Frontal cortex (tissue), 3 donors: ENCODE measurements at regions not wholly inside any gene's neighbourhood (a gene's known extent, or its start where the extent isn't known, plus 50 kb on each side); places are given as distances from the start of the nearest gene placed in this dataset.
"Not testable (repeated sequence)": the region's sequence is repeated elsewhere in the genome, so short reads cannot be mapped to it uniquely, and the experiment has no call there.

Source experiments
- DNase-seq, 2 donors: peaks; one replicate each; pipeline ENCODE4 v3.0.0; 2012; ENCODE audit warnings: low spot score in 2 of 2
- FAIRE-seq: peaks from 2 replicates; lab custom pipeline; 2012; peaks lifted over from hg19 to GRCh38; lab: Jason Lieb, UNC
- donor health status: control.
- donor health status: control.
- donor health status: control.

DNA sequence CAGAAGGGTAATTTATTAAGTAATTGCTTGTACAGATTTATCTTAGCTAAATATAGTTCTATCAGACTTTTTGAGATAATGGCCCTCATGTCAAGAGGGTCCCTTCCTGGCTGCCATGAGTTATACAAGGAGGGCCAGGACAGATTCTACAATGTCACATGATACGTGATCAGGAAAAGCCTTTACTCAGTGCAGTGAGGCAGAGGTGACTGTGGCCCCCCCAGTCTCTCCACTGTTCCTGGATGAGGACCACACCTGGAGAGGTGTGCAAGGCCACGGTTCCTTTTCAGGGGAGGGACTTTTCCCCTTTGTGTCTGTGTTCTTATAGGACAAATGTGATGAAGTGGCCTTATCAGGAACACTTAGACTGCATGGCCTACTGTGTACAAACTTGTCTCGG is 54.3 kb upstream of the LRCH1 start:
- FAIRE-seq (no peak), DNase-seq (no peak)

DNA sequence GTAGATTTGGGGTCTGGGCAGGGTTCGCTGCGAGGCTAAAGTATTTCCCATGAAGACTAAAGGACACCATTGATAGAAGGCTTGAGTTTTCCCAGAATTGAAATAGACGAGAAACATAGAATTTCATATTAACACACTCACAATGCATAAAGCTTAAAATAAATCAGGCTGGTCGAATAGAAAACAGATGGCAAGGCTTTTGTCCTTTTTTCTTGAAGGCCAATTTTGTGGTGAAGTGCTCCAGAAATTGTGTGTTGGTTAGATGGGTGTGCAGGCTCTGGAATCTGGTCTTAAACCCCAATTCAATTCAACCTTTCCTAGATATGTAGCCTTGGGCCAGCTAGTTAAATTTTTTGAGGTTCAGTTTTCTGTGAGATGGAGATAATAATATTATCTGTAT is 56.9 kb upstream of the LRCH1 start:
- DNase-seq (no peak), FAIRE-seq (no peak)

DNA sequence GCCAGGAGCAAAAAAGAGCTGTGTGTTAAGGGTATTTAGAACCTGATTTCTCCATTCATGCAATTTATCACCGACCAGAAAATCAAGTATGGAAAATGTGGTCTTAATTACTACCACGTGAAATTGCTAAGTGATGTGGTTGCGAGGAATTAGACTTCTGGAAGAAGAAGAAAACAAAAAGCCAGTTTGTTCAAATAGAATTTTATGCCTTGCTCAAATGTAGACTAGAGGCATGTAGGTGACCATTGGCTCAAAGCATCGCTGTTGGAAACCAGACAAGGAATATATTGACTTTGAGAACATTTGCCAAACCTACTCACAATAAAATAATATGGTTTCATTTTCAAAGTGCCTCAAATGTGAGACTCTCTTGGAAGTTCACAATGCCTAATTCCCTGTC is 57.3 kb upstream of the LRCH1 start:
- DNase-seq (no peak), FAIRE-seq (no peak)

DNA sequence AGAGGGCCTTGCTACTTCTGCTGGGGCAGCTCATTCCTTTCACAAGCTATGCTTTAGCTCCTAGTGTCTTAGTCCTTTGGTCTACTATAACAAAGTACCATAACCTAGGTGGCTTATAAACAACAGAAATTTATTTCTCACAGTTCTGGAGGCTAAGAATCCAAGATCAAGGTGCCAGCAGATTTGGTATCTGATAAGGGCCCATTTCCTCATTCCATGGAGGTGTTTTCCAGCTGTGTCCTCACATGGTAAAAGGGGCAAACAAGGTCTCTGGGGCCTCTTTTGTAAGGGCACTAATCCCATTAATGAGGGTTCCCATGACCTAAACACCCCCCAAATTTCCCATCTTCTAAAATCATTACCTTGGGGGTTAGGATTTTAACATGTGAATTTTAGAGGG is 57.9 kb upstream of the LRCH1 start:
- FAIRE-seq (no peak), DNase-seq (no peak)

DNA sequence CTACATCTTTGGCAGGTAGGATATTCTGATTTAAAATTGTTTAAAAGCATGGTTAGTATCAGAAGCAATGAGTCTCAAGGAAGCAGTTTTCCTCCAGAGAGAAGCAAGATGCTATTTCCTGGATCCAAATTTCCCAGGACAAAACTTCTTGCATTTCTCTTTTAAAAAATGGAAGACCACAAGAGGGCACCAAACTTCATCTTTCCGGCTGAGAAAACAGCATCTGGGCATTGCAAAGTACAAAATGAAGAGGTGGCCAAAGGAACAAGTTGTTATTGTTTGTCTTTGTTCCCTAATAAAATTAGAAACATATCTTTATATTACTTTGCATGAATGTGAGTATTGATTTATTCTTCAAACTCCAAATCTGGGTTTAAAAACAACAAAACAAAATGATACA is 60.0 kb upstream of the LRCH1 start:
- FAIRE-seq (peak; percentile 96), DNase-seq (peak in 1 of 2 donors; percentile 49)

DNA sequence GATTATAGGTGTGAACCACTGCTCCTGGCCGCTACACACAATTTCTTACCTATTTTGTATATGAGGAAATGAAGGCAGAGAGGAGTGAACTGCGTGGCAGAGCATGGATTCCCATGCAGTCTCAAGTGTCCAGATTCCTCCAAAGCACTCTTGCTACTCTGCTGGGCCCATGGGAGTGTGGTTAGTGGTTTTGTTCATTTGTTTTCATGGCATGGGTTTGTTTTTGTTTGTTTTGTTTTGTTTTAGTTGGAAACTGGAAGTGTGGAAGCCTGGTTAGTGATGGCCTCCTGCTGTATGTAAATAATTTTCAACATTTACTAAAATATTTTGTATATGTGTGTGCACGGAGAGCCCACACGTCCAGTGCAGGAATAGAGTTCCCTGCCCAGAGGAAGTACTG is 61.3 kb upstream of the LRCH1 start:
- DNase-seq = no peak
- FAIRE-seq = no peak

DNA sequence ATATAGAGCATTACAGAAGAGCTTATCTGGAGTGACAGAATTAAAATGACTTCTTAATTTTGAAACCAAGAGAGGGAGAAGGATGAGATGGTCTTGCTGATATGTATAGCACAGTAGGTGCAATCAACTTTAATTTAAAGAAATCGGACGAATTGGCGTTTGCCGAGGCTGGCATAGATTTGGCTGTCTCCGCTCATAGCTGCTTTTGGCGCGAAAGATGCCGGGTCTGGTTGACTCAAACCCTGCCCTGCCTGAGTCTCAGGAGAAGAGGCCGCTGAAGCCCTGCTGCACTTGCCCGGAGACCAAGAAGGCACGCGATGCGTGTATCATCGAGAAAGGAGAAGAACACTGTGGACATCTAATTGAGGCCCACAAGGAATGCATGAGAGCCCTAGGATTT is 62.3 kb upstream of the LRCH1 start:
- not testable (repeated sequence) for DNase-seq, FAIRE-seq

DNA sequence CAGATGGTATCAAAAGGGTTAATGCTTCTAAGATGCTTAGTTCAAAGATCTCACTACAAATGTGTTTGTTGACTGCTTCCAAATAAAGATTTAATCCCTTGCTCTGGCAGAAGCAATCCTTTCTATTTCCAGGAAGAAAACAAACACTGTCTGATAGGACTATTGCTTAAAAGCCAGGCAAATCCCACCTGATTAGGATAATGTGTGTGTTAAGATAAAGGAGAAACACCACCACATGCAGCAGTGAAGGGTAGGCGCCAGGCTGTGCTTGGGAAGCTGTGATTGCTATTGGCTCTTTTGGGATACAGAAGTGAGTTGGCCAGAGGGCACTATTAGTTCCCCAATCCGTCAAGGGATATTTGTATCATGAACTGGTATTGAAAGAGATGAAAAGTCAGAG is 62.8 kb upstream of the LRCH1 start:
- FAIRE-seq = no peak

DNA sequence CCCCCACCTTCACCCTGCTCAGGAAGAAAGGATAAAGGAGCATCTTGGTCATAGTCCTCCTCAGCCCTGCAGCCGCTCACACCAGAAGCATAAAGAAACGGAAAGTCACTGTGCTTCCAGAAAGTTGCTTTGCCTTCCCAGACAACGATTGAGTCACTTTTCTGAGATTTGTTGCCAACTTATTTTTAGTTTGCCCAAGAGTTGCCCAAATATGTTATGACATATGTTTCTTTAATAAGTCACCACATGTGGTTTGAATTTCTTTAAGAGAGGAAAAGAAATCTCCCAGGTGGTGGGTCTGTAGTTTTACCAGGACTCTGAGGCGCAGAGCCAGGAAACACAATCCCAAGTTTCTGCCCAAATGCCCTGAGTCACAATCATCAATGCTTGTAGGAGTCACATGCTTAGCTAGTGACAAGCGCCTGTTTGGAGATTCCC is 63.4 kb upstream of the LRCH1 start:
- FAIRE-seq = no peak
- no peak for DNase-seq

More for the DNA sequence above, 62.8 kb upstream of the LRCH1 start:
- DNase-seq = no peak

DNA sequence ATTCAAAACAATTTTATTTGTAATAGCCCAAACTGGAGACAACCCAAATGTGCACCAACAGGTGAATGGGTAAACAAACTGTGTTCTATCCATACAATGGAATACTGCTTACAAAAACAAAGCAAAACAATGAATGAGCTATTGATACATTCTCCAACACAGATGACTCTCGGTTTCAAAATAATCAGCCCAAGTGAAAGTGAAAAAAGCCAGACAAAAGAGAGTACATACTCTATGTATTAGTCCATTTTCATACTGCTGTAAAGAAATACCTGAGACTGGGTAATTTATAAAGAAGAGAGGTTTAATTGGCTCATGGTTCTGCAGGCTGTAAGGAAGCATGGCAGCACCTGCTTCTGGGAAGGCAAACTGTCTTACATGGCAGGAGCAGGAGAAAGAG is 65.2 kb upstream of the LRCH1 start:
- FAIRE-seq (no peak), DNase-seq (no peak)

DNA sequence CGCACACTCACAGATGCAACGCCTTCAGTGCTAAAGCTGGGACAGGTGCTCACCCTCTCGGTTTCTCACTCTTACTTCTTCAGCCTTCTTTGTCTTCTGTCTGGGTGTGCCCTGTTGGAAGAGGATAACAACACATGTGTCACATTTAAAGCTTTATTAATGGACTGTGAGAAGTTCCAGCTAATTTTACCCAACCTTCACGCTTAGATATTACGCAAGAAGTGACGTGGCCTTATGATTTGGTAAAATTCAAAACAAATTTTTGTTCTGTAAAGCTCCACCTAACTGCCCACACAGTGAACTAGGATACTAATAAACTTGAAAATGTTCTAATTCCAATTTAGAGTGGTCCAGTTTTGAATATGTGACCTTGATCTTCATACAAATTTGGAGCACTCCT is 66.7 kb upstream of the LRCH1 start:
- no peak for FAIRE-seq
- DNase-seq = no peak

DNA sequence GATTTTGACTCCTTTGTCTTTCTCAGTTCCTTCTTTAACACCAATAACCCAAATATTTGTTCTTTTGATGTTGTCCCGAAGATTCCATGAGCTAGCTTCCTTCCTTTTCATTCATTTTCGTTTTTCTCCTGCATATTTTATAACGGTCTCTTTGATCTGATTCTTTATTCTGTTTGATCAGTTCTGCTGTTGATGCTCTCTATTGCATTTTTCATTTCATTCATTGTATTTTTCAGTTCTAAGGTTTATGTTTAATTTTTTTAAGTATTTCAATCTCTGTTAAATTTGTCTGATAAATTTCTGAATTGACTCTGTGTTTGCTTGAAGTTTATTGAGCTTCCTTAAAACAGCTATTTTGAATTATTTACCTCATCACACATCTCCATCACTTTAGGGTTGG is 68.4 kb upstream of the LRCH1 start:
- DNase-seq (no peak), FAIRE-seq (no peak)

DNA sequence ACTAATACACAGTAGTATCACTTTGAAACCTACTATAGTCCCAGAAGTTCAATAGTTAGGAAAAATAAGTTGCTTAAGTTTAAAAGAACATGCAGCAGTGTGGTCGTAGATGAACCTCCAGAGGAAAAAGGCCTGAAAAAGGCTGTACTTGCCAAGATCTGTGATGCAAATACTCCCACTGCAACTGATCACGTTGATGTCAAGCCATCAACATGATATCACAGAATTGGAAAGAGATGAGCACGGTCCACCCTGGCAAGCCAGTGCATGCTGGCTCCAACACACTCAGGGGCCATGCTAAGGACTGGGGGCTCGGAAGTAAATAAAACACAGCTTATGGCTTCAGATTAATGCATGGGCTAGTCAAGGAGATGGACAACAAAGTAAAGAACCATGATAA is 71.8 kb upstream of the LRCH1 start:
- no peak for FAIRE-seq

DNA sequence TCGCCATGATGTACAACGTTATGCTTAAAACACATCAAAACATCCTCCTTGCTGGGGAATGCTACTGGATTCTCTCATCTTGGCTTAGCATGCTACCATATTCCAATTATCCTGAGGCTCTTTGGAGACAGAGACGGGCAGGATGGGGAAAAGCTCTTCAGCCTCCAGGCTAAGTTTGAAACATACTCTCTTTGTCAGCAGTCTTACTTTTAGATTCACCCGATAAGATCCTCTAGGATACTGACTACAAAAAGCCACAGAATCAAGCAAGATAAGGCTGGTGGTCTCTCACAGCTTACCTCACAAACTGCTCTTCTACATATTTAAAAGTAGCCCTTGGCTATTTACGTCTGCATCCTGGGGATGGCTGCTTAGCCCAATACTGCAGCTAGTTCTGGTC is 72.8 kb upstream of the LRCH1 start:
- DNase-seq (no peak), FAIRE-seq (no peak)

More for the DNA sequence above, 71.8 kb upstream of the LRCH1 start:
- DNase-seq = no peak

DNA sequence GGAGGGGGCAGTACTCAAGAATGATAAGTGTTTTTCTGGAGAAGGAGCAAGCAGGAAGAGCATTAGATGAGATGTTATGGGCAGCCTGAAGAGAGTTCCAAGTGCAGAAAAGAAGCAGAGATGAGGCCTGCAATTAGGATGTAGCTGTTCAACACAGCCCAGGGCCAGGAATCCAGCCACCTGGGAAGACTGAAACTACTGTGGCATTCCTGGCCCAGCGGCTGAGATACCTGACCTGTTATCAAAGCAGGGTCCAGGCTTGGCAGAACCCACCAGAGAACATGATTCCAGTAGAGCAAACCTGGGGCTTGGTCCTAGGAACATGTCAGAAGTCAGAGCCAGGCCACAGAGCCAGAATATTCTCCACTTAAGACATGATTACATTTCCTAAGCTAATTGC is 73.3 kb upstream of the LRCH1 start:
- FAIRE-seq (no peak), DNase-seq (no peak)

DNA sequence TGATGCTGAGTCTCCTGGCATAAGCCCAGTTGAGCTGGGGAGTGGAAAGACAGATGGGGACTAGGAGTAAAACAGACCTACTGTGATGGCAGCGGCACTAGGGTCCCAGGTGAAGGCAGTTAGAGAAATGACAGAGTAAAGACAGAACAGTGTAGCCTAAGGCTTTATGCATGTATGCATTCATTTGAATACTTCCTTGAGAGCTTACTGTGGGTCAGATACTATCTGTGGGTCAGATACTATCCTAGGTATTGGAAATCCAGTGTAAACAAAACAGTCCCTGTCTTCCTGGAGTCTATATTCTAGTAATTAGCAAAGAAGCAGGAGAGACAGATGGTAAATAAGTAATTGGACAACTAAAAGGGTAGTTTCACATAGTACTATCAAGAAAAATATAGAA is 73.7 kb upstream of the LRCH1 start:
- FAIRE-seq (no peak), DNase-seq (no peak)

DNA sequence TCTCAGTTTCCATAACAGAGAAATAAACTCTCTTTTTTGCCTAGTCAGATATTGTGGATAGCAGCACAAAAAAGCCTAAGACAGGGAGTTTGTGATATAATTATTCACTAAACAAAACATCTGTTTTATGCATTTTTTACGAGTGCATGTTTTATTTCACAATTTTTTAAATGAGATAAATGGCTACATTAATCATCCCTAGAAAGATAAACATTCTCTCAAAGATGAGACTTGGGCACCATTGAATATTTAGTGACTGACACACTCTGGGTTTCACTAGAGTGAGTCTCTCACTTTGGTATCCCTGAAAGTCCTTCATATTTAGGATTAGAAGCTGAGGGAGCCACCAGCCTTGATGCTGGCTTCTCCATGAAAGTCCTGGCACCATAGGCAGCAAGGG is 74.3 kb upstream of the LRCH1 start:
- FAIRE-seq = no peak
- no peak for DNase-seq

DNA sequence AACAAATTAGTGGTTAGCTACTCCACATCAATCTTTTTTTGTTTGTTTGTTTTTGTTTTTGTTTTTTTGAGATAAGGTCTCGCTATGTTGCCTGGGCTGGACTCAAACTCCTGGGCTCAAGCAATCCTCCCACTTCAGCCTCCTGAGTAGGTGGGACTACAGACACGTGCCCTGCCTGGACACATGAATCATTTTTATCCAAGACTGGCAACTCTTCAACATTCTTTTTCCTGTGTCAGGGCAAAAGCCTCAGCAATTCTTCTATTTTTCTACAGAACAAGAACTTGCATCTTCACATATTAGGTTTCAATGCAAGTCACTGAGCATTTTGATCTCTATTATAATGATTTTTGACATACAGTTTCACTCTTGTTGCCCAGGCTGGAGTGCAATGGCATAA is 76.8 kb upstream of the LRCH1 start:
- FAIRE-seq = no peak
- DNase-seq = no peak

DNA sequence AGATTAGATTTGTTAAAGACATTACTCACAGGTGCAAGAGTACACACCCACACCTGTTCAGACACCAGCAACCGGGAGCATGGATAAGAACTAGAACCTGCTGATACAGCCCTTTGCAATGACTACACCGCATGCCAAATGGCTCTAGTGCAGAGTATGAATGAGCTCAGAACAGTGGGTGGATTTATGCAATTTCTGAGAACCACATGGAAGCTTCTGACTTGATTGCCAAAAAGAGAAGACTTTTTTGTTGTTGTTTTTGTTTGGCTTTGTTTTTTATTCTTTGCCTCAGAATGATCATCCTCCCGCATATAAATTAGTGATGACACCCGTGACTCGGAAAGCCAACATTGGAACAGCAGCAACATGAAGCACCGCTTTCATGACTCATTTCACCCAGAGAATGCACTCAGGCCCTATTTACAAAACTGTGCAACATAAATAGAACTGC is 77.4 kb upstream of the LRCH1 start:
- FAIRE-seq (no peak), DNase-seq (peak in 1 of 2 donors; percentile 13)

DNA sequence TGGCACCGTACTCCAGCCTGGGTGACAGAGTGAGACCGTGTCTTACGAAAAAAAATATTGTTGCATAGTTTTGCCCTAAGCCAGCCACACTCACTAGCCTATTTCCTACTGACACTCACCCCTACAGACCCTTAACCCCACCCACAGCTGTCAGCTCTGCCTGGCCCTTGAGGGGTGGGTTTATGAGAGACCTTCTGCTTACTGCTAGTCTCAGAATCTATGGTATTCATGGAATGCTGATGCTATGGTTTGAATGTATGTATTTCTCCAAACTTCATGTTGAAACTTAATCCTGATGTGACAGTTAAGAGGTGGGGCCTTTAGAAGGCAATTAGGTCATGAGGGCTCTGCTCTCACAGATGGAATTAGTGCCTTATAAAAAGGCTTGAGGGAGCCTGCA is 79.2 kb upstream of the LRCH1 start:
- FAIRE-seq (no peak), DNase-seq (no peak)

DNA sequence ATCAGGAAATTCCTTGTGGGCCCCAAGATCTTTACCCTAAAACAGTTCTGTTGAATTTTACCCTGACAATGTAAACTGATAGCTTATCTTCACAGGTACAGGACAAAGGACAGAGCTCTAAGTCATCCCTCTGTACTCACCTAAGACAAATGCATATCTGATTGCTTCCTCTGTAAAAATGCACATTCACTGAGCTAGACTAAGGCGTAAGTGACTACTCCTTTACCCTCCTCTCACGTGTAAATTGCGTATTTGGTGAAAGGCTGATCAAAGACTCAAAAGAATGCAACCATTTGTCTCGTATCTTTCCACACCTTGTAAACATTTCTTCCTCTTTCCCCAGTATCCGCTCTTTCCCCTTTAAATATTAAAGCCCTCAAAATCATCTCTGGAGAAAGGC is 80.6 kb upstream of the LRCH1 start:
- DNase-seq = no peak
- no peak for FAIRE-seq

DNA sequence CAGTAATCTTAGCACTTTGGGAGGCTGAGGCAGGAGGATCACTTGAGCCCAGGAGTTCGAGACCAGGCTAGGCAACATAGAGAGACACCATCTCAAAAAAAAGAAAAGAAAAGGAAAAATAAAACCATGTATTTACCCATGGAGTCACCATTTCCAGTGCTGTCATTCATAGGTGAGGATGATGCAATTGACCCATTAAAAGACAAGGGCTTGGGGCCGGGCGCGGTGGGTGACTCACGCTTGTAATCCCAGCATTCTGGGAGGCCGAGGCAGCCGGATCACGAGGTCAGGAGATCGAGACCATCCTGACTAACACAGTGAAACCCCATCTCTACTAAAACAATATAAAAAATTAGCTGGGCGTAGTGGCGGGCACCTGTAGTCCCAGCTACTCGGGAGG is 82.6 kb upstream of the RUBCNL start:
- not testable (repeated sequence) for DNase-seq, FAIRE-seq
